DMS 273 (cell line): ENCODE measurements at regions not wholly inside any gene's neighbourhood (a gene's known extent, or its start where the extent isn't known, plus 50 kb on each side); places are given as distances from the start of the nearest gene placed in this dataset.

Source experiments
- DNase-seq: peaks from one replicate; lab custom pipeline; 2025; ENCODE audit not compliant: unreplicated experiment; lab: John Stamatoyannopoulos, UW

DNA sequence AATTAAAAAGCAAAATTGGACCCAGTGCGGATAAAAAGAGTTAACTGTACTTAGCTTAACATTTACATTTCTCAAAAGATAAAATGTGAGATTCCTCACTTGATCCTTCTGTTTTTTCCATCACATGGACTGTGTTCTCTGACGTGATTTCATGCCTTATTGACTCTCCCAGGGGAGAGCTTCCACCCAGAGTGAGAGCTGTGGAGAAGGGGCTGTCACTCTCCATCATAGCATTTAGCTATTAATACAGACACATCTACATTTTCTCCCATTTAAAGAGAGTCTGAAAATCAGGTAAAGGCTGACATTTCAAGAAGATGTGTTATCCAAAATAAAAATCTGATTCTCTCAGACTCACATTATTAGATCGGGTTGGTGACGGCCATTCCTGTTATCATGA is 493.8 kb downstream of the FBXO15 start:
- no peak for DNase-seq

GRCh38 chr18:73653251-73653650 is 494.4 kb downstream of the FBXO15 start:
- no peak for DNase-seq

GRCh38 chr18:73647391-73647790 is 500.2 kb downstream of the FBXO15 start:
- DNase-seq = no peak

DNA sequence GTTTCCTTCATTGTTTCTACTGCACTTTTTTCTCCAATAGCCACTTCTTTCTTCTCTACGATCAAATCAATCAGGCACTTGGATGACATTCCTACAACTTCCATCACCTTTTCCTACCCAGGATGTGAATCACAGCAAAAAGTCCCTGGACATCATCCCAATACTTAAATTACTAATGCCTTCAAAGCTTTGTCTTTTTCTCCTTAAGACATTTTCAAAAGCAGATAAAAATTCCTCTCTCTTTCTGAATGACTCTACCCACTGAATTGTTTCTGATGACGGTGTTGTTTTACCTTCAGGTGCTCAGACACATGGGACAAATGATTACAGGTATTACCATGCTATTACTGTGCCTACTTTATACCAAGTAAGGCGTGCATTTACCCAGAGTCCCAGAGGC is 500.9 kb downstream of the FBXO15 start:
- no peak for DNase-seq

- DNase-seq = no peak
These were observed 501.4 kb downstream of the FBXO15 start for GRCh38 chr18:73646196-73646595.

- DNase-seq = no peak
These were observed 502.4 kb downstream of the FBXO15 start for GRCh38 chr18:73645160-73645715.

- no peak for DNase-seq
These were observed 507.8 kb downstream of the FBXO15 start for GRCh38 chr18:73639788-73640187.

DNA sequence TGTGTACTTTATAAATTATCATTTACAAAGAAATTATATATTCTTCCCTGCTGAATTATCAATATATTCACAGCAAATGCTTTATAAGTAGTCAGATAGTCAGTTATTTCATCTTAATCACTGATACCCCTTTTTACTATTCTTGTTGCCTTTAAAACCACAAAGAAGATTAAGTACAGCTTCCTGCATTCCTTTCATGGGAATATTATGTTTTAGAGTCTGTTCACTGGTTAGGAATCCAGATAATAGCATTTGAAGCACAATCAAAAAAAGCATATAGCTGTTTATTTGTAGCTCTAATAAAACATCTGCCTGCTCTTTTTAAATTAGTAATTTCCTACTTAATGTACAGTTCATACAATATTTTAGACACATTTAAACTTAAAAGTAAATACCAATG is 508.9 kb downstream of the FBXO15 start:
- DNase-seq = no peak

GRCh38 chr18:73636355-73636754 is 511.3 kb downstream of the FBXO15 start:
- DNase-seq = no peak

DNA sequence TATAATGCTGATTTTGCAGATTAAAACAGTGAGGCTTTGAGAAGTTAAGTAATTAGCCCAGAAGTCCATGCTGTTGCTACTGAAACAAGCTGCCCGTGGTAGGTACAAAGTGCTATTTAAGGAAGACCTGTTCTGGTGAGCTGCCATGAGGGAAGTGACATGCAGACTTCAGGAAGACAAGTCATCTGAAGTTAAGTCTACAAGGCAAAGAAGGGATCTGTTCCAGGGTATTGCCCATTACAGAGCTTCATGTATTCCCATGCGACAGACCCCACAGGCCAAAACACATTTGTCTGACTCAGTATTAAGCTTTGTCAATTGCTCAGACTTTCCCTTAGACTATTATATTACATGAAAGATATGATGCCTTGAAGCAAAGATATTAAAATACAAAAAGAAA is 520.8 kb downstream of the FBXO15 start:
- DNase-seq = no peak

GRCh38 chr18:73626221-73626620 is 521.4 kb downstream of the FBXO15 start:
- no peak for DNase-seq

DNA sequence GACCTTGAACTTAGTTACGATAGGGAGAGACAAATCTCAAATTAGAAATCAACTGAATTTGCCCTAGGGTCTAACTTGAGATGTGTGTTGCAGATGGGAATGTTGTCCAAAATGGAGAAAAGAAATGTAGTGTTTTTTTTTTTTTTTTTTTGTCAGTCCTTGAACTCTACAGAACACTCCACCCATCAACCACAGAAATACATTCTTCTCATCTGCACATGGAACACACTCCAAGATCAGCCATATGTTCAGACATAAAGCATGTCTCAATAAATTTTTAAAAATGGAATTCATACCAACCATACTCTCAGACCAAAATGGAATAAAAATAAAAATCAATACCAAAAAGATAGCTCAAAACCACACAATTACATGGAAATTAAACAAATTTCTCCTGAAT is 526.5 kb downstream of the FBXO15 start:
- DNase-seq = no peak

GRCh38 chr18:73617981-73618380 is 529.7 kb downstream of the FBXO15 start:
- no peak for DNase-seq

- no peak for DNase-seq
These were observed 532.1 kb downstream of the FBXO15 start for GRCh38 chr18:73615506-73615905.

DNA sequence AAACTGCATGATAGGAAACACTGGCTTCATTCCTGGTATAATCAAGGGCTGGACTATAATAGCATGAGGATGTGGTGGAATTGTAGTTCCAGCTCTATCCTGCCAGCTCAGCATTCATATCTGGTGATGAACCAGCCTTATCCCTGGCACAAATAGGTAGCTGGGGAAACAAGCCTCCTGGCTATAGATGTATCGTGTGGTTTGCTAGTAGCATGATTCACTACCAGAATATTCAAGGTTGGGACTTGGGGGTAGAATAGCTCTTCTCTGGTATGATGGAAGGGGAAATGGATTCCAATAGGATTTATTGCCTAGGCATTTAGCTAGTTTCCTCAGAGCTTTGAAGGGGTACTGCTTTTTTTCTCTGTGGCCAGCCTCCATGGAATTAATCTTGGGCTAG is 532.8 kb downstream of the FBXO15 start:
- no peak for DNase-seq

DNA sequence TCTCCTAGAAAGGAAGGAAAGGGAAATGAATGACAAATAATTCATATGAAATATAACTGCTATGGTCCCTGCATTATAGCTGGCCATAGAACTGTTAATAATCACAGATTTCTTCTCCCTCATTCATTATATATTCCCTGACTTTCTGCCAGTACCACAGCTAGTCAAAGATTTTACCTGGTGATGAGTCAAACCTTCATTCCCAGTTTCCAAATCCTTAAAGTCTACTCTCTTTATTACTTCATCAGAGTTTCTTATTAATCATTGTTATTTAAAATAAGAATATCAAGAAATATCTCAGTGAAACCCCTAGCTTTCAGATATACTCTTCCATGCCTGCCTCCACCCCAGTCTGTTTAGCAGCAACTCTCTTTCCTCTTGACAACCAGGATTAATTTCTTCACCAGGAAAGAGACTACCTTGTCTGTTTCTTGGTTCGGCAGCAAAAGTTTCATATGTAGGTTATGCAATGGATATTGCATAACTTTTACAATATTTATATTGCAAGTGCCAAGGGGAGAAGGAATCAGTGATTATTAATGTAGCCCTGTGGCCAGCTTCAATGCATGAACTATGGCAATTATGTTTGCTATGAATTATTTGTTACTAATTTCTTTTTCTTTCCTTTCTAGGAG is 533.8 kb downstream of the FBXO15 start:
- no peak for DNase-seq

GRCh38 chr18:73597832-73598615 is 549.6 kb downstream of the FBXO15 start:
- no peak for DNase-seq

DNA sequence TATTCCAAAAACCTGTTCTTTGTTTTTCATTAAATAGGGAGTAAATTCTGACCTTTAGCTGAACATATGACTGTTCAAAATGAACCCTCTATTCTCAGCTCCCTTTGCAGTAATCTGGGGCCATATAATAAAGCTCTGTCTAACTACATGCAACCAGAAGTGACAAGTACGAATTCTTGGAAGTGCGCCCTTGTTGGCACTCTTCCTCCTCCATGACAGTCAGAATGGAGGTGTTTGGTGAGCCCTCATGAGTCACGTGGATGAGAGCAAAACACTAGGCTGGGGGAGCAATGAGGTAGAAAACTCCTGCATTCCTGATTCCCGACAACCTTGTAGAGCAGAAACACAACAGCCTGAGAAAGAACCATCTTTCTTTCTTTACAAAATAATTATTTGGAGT is 552.9 kb downstream of the FBXO15 start:
- DNase-seq = peak; percentile 1

DNA sequence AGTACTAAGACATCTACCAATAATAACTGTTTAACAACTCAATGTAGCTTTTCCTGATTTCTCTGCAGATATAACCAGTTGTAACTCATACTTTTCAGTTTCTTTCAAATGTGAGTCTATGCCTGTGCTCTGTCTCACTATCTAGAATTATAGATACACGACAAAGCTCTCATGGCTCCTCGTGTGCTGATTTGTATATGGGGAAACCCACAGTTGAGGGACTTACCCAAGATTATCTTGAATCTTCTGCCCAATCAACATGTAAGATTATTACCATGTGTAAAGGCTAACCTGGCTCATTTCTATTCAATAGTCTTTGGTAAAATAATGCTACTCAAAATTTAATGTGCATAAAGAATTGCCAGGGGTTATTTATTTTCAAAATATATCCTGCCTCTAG is 554.4 kb downstream of the FBXO15 start:
- no peak for DNase-seq

- no peak for DNase-seq
These were observed 556.7 kb downstream of the FBXO15 start for GRCh38 chr18:73590950-73591349.

GRCh38 chr18:73579698-73580097 is 567.9 kb downstream of the FBXO15 start:
- no peak for DNase-seq

- no peak for DNase-seq
These were observed 570.3 kb downstream of the FBXO15 start for GRCh38 chr18:73577365-73577764.
